ENCODE measurements at regions not wholly inside any gene's neighbourhood (a gene's known extent, or its start where the extent isn't known, plus 50 kb on each side); places are given as distances from the start of the nearest gene placed in this dataset.
A peak's percentile ranks its signal among the peaks of the same experiment; 100 is the strongest.

DNA sequence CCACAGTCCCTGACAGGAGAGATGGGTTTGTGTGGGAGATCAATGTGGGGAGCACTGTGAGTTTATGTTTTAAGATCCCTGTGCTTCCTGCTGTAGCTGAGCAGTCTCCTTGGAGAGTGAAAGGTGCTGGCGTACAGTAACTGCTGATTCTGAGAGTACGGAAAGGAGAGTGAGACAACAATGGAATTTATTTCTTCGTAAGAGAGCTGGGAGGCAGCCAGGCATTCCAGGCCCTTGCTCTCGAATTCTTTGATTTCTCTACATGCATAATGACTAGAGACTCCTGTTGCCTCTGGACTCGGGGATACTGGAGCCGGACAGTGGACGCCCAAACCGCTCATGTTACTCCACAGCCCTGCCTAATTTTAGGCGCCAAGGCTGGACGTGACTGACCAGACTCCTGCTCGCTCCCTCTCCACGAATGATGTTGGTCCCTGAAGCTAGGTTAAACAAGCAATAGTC lies 131.0 kb upstream of the PHACTR1 start:
- DNase-seq (ENCODE audit: low read depth): no peak

DNA sequence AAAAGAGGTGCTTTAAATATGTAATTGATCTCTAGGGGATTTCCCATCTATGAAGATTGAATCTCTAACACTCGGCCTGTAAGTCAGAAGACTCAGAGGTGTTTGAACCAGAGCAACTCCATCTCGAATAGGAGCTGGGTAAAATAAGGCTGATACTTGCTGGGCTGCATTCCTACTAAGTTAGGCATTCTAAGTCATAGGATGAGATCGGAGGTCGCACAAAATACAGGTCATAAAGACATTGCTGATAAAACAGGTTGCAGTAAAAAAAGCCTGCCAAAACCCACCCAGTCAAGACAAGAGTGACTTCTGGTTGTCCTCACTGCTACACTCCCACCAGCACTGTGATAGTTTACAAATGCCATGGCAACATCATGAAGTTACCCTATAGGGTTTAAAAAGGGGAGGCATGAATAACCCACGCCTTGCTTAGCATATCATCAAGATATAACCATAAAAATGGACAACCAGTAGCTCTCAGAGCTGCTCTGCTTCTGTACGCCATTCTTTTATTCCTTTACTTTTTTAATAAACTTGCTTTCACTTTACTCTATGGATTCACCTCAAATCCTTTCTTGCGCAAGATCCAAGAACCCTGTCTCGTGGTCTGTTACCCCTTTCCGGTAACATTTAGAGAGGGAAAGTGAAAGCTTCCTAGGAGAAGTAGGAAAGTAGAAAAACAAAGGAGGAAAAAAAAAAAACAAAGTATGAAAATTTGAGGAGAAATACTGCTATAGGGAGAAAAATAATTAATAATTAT lies 129.7 kb upstream of the PHACTR1 start:
- DNase-seq (ENCODE audit: low read depth): no peak

DNA sequence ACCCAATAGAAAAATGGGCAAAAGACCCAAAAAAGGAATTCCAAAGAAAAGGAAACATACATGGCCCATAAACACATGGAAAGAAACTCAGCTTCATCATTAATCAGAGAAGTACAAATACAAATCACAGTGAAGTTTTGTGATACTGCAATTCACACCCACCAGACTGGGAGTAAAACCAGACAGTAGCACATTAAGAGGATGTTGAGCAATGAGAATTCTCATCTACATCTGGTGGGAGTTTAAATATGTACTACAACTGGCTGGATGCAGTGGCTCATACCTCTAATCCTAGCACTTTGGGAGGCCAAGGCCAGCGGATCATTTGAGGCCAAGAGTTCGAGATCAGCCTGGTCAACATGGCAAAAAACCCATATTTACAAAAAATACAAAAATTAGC lies 125.7 kb upstream of the PHACTR1 start:
- DNase-seq (ENCODE audit: low read depth): peak; percentile 12

DNA sequence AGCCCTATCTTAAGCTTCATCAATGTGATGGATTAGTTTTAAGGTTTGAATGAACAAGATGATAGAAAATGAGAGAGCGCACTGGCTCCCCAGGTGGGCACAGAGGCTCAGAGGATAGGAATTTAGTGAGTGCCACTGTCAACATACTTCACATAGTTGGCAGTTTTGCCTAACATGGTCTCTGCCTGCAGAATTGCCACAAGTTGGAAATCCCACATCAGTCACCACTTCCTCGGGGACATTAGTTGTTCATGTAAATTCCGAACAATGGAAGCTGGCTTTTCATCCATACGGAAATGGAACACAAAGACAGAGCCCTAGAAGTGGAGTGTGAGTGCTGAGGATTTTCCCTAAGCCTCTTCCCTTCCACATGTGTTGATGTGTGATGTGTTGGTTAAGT lies 123.9 kb upstream of the PHACTR1 start:
- DNase-seq (ENCODE audit: low read depth): no peak

DNA sequence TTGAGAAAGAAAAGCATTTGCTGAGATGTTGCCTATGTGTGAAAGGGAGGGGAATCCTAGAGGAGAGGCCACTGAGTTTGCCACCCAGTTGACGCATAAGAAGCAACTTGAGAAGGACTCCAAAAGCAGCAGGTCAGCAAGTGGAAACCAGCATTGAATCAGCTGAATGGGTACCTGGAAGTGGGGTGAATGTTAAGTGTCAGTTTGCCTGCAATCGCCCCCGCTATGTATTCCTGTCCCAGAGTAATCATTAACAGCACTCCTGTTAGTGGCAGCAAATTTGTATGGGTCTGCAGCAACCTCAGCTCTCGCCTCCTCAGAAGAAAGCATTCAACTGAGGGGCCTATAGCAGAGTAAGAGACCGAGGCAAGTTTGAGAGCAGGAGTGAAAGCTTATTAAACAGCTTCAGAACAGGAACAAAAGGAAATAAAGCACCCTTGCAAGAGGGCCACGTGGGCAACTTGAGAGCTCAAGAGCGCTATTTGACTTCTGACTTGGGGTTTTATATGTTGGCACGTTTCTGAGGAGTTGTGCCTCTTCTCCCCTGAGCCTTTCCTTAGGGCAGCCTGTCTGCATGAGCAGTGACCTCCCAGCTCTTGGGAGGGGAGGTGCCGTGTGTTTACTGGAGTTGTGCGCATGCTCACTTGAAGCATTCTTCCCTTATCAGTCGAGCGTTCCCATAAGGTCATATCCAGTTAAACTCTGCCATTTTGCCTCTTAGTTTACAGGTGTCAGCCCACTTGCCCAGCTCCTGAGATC lies 122.6 kb upstream of the PHACTR1 start:
- no peak for DNase-seq (ENCODE audit: low read depth)

DNA sequence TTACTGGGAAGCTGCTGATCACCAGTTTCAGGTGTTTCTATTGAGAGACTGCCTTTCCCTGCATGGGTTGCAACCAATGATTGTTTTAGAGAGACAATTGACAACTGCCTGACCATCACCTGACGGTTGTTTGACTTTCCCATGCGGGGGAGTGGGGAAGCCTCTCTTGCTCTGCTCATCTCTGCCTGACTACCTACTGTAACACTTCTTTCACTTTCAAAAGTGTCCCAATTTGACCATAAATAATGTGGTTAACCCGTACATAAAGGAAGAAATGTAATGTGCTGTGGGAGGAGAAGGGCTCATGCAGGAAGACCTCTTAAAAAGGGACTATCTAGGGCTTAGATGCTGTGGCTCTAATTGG lies 122.1 kb upstream of the PHACTR1 start:
- no peak for DNase-seq (ENCODE audit: low read depth)

DNA sequence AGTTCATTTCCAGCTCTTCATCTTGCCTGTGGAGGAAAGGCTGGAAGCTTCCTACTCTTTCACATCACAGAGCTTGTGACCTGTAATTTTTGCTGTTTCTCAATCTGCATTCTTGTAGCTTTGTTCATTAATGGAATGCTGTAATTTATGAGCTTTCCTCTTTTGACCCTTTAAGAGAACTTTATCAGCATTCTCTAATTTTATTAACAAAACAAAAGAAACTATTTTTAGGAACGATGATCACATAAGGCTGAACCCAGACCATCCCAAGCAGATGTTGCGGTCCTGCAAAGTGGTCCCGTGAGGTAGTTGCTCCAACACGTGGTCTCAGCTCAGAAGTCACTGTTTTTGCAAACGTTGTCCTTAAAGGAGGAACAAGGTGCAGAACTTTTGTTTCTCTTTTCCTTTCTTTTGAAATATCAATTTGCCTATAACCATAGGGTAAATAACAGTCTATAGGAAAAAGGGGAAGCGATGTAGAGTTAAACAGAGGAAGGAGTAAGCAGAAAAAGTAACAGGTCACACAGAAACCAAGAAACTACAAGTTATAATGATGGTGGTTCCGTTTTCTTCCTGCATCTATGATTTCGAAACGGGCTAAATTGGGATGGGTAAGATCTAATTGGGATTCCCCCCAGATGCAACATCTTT lies 121.3 kb upstream of the PHACTR1 start:
- peak; percentile 18 for DNase-seq (ENCODE audit: low read depth)

DNA sequence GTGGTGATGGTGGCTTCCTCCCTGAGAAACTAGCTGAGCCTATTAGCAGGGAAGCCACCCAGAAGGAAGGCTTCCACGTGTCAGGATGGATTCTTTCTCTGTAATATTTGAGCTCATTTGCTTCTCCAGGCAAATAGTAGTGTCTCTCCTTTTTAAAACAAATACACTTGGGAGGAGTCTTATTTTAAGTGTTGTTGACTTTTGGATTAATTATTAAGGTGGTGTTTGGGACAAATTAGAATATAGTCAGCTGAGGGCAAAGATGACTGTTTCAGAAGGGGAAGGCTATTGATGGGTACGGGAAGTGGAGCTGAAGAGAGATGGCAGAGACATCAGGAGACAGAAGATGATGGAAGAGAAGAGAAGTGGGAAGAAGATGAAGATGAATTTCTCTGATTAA lies 119.8 kb upstream of the PHACTR1 start:
- no peak for DNase-seq (ENCODE audit: low read depth)

DNA sequence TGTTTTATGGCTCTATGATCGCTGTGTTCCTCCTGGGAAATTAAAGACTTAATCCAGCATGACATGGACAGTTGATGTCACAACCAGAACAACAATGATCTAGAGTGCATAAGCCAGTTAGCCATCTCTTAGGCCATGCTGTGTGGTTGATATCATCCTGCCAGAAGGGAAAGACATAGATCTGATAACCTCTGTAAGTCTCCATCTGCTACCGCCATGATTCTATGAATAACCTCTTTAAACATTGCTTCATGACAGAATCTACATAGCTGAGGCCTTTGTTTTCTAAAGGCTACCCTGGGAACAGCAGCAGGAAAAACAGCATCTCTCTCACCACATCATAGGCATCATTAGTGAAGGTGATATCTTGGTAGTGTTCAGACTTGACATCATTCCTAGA lies 117.6 kb upstream of the PHACTR1 start:
- DNase-seq (ENCODE audit: low read depth): no peak

DNA sequence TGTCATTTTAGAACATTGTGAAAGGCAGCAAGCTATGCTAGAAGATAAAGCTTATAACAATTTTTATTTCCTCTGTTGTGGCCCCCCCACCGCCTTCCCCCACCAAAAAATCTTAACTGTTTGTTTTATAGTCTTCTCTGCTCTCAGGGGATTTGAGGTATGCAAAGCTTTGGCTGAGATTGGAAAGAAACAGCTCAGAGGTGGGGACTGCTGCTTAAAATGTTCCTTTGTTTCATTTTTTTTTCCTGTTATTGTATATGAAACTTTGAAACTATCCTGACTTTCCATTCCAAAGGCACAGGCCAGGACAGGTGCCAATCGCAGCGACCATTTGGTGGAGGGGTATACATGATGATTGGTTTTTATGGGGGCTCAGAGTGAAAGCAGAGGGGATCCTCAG lies 114.7 kb upstream of the PHACTR1 start:
- DNase-seq (ENCODE audit: low read depth): peak; percentile 38

DNA sequence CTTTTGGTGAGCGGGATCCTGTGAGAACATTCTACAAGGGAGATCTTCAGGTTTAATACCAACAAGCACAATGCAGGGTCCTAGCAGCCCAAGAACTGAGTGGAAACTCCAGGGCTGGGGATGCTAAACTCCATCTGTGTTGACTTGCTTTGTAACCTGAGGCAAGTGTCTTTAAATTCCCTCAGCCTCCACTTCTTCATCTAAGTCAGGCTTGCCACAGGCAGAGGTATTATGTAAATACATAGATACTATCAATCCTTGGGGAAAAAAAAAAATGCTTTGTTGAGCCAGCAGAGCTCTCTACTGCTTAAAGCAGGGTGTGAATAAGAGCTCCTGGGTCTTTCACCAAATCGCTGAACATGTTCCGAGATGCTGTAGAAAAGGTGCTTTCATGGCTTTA lies 114.2 kb upstream of the PHACTR1 start:
- peak; percentile 11 for DNase-seq (ENCODE audit: low read depth)

DNA sequence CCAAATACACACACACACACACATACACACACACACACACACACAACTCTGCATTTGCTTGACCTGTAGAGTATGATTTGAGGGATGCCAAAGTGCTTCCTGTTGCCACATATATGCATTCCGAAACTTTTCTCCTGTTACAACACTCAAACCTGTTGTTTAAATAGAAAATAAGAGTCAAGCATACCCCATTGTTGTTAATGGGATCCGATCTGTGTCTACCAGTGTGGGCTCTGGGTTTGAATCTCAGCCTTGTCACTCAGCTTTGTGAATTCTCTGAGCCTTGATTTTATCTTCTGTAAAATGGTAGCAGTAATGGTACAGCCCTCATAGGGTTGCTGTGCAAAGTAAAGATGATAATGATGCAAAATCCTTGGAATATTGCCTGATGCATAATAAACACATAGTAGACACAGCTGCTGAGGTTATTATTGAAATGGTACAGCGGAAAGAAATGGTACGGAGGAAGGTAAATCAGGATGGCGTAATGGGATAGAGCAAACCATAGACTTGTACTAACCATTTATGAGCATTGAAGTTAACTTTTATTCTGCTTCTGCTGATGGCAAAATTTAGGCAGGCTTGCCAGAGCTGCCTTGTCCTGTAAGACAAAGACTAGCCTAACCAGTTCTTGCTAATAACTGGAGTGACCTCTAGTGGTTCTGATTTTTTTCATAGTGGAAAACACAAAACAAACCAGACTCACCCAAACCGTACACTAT lies 113.5 kb upstream of the PHACTR1 start:
- peak; percentile 73 for DNase-seq (ENCODE audit: low read depth)

DNA sequence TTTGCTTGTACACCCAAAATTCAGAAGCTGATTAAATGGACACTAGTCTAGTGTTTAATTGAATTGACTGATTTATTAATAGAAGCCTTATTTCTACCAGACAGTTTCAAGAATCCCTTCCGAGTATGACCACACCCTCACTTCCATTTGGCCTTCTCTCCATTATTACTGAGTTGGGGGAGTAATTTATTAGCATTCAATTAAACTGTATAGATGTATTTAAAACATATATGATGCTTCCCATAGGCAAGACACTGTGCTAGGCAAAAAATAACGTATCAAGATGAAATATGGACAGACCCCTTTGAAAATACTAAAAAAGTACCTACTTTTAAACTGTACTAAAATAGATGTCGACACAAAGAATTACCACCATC lies 112.9 kb upstream of the PHACTR1 start:
- DNase-seq (ENCODE audit: low read depth): no peak

DNA sequence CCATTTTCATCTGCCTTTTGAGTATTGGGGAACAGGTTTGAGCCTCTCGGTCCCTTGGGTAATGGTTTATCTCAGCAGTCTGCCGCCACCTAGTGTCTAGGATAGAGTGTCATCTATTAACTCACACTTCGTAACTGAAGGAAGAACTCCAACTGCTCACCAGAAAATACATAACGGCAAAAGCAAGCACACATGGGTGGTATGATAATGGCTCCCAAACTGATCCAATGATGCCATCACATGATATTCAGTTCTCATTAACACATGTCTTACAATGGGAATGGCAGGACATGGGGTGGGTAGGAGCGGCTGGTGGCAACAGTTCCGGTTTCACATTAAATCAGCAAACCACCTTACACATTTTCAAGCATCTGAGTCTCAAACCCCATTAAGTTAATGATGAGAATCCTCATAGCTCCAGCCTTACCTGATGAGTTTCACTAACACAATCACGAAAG lies 110.7 kb upstream of the PHACTR1 start:
- peak; percentile 60 for DNase-seq (ENCODE audit: low read depth)

DNA sequence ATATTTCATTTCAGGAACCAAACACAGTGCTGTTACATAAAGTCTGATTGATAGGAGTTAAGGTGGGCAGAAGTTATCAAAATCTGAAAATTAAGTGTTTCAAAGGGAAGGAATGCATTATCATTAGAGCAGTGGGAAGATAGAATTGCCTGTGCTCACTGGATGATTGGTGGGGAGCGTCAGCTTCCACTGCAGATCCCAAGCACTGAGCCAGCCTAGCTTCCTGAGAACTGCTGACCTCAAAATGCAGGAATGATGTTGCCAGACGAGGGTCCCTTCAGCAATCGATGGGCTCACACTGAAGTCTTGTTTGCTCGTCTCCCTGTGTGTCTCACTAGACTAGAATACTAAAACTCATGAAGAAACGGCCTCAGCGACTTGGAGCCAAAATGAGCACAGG lies 110.0 kb upstream of the PHACTR1 start:
- DNase-seq (ENCODE audit: low read depth): no peak

DNA sequence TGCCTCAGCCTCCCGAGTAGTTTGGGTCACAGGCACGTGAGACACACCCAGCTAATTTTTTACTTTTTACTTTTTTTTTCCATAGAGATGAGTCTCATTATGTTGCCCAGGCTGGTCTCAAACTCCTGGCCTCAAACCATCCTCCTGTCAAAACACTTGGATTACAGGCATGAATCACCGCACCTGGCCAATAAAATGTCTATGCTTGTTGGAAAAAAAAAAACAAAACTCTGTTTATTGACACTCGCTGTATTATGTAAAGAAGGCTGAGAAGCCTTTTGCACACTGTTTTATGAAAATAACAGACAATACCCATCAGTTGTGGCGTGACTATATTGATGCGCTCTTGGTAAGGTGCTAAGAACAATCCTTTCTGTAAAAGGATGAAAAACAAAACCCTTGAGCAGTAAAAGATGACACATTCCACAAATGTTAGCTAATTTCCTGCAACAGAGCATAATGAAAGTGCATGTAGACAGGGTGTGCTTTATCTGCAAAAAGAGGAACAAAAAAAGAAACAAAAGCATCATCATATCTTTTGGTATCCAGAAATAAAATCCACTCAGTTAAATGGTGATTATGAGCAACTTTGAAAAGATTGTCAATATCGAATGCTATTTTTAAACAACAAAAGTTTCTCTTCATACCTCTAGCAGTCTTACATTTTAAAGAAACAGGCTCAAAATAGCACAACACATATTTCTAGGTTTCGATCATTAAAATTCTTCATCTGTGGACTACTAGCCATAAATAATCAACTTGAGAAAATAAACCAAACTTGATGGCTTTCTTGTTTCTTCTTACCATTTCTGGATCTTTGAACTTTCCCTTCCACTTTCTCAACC lies 108.3 kb upstream of the PHACTR1 start:
- DNase-seq (ENCODE audit: low read depth): no peak

DNA sequence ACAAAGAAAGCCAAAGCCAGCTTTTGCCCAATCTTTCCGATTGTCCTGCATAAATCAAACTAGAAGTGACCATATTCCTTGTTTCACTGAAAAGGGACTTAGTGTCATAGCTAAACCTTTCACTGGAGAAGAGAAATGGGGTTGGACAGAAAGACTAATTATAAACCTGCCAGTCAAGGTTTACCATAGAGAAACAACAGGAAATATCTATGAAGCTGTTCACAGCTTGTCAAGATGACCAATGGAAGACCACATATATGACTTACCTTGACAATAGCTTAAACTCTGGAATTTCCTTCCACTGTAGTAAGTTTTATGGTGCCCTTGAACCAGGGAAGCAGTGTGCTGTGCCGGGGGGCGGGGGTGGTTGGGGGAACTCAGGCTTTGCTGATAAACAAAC lies 107.7 kb upstream of the PHACTR1 start:
- DNase-seq (ENCODE audit: low read depth): no peak

DNA sequence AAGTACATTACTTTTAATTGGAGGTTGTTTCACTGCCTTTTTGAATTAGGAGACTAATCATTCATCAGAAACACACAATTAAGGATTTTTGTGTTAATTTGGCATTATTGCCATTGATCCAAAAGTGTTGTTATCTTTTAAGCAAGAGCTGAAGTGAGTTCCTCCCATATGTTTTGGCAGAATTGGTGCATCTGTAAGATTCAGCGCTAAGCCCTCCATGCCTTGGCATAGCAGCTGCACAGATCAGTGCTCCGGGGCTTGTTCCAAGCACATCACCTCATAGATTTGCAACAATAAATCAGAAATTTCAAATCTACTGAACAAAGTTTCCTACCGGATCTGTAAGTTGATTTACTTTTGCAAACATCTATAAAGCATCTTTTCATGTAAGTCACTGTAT lies 106.8 kb upstream of the PHACTR1 start:
- DNase-seq (ENCODE audit: low read depth): no peak

DNA sequence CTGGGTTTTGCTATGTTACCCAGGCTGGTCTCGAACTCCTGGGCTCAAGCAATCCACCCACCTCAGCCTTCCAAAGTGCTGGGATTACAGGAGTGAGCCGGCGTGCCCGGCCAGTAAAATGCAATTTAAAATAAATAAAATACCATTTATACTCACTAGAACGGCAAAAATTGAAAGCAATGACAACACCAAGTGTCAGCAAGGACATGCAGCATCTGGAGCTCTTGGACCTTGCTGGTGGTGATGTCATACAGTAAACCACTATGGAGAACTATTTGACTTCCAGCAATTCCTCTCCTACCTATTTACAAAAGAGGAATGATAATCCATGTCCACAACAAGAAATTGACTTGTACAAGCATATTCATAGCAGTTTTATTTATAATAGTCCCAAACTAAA lies 105.7 kb upstream of the PHACTR1 start:
- no peak for DNase-seq (ENCODE audit: low read depth)

DNA sequence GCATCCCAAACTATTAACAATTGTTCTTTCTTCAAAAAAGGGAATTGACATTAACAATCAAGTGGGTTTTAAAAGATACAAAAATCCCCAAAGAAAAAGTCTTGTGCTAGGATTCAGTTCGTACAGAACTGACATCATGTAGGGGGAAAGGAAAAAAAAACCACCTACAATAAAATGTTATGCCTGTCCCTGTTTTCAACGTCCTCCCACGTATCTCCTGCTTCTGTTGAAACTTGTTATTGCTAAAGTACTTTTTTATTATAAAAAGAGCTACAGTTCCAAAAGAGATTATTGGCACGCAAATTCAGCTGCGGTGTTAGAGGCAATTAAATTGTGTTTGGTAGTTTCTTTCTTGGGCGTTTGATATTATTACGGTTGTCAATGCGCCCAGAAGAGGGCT lies 102.8 kb upstream of the PHACTR1 start:
- no peak for DNase-seq (ENCODE audit: low read depth)

DNA sequence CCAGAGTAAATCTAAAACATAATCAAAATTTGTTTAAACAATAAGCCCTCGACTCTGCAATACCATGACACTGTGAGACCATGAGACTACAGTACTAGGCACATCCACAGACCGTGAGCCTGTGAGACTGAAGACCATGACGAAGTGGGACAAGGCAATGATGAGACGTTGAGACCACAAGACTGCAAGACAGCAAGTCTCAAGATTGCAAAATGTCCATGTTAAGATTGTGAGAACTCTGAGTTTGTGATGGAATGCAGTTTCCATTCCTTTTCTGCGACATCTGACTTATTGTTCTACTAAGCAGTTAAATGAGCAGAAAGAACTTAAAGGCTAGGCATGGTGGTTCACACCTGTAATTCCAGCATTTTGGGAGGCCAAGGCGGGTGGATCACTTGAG lies 102.1 kb upstream of the PHACTR1 start:
- peak; percentile 24 for DNase-seq (ENCODE audit: low read depth)

DNA sequence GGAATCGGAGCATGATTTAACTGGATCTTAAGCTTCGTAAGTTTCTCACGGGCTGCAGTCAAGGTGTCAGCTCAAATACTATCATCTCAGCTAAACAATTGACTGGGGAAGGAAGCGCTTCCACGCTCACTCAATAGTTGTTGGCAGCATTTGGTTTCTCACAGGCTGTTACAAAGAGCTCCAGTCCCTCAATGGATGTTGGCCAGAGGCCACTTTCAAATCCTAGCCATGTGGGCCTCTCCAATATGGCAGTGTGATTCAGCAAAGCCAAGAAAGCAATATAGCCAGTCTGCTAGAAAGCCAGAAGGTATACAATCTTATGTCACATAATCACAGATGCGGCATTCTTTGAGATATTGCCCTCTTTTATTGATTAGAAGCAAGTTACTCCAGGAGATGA lies 98.3 kb upstream of the PHACTR1 start:
- no peak for DNase-seq (ENCODE audit: low read depth)
